ENCODE measurements at regions not wholly inside any gene's neighbourhood (a gene's known extent, or its start where the extent isn't known, plus 50 kb on each side); places are given as distances from the start of the nearest gene placed in this dataset.

DNA sequence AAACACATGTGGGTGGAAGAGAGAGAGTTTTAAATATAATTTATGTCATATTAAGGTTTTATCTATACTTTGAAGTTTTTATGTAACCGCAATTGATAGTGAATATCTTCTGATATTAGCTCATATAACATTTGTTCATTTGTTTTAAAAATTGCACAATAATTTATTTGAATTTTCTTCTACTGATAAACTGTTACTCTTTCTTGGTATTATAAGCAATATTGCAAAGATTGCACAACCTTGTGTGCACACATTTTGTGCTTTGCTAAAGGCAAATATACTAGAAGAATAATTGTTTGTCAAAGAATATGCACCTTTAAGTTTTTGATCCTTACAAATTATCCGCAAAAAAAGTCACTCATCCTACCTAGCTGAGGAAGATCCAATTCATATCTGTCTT lies 275.7 kb downstream of the TLR4 start:
- Histone ChIP-seq H2AFZ (ENCODE audit: control insufficient read depth, low read depth, low read length) (no peak overlapping the region), H3K9me3 (replicated peaks; ENCODE audit: control insufficient read depth, insufficient read depth, low read length) (no peaks in the 10 kb centered on the region), H3K4me2 (ENCODE audit: control insufficient read depth, insufficient read depth) (no peak overlapping the region), H3K36me3 (ENCODE audit: control insufficient read depth in 2 of 2, insufficient read depth in 2 of 2, low read length in 1 of 2) (no peaks in the 10 kb centered on the region), H3K27me3 (replicated peaks in 1 of 2; ENCODE audit: control insufficient read depth in 2 of 2, insufficient read depth in 2 of 2, low read length in 1 of 2) (no peaks in the 10 kb centered on the region), H3K4me1 (ENCODE audit: control insufficient read depth, insufficient read depth, low read length) (no peaks in the 10 kb centered on the region), H3K4me3 (no peak overlapping the region), H3K9ac (ENCODE audit: control insufficient read depth, insufficient read depth, low read length) (no peak overlapping the region), H3K27ac (ENCODE audit: control insufficient read depth, insufficient read depth) (no peak overlapping the region), H4K20me1 (ENCODE audit: control insufficient read depth, insufficient read depth) (no peaks in the 10 kb centered on the region), H3K79me2 (ENCODE audit: control insufficient read depth, insufficient read depth, low read length) (no peaks in the 10 kb centered on the region)
- CTCF ChIA-PET: no interaction called here
- 50% methylated on average over 2 of the region's 2 CpGs for WGBS (ENCODE audit: insufficient coverage, insufficient replicate concordance, low lambda C conversion rate, missing lambda C conversion rate)
- SMC1A ChIA-PET (ENCODE audit: uncharacterized antibody, unreplicated experiment): no interaction called here
- DNase-seq (ENCODE audit: low read depth, low spot score) (no peak), FAIRE-seq (no peak), ATAC-seq (no peak)
- RAD21 ChIA-PET (ENCODE audit: unreplicated experiment): no interaction called here
- intact Hi-C loops (cut with micrococcal nuclease; ENCODE audit: unreplicated experiment): no loop called here
- TF ChIP-seq RAD51 (IDR thresholded peaks at IDR 0.05) (no peak), PML (IDR thresholded peaks at IDR 0.05; ENCODE audit: low read length) (no peak), MAX (IDR thresholded peaks at IDR 0.05; ENCODE audit: low read depth, low read length) (no peak), SPI1 (IDR thresholded peaks at IDR 0.05; ENCODE audit: borderline replicate concordance, insufficient read depth, low read depth, low read length) (no peak), RB1 (IDR thresholded peaks at IDR 0.05; ENCODE audit: borderline replicate concordance) (no peak), SP1 (IDR thresholded peaks at IDR 0.05; ENCODE audit: low read depth, low read length) (no peak), EED (IDR thresholded peaks at IDR 0.05; ENCODE audit: low read depth) (no peak)
- BruUV-seq (replicated peaks): no TSS peak
- POLR2A ChIA-PET: no interaction called here
- in situ Hi-C loops (cut with MboI): no loop called here

DNA sequence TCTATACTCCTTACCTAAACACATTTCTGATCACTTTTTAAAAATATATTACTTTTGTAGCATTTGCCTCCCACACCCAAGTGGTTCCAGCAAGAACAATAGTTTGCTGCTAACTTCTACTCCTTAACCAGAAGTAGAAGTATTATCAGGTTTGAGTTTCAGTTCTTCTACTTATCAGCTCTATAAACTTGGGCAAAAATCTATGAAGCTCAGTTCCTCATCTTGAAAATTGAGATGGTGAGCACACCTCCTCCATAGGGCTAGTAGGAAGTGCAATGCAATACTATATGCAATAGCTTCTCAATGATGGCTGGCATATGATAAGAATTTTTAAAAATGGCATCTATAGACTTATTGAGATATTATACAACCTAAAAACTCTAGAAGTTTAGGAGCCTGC lies 283.7 kb downstream of the TLR4 start:
- CTCF ChIA-PET: no interaction called here
- no TSS peak for BruUV-seq (replicated peaks)
- no peak overlapping the region for H3K27ac ChIP-seq (ENCODE audit: control insufficient read depth, insufficient read depth)
- no peak overlapping the region for H3K9ac ChIP-seq (ENCODE audit: control insufficient read depth, insufficient read depth, low read length)
- no peaks in the 10 kb centered on the region for H4K20me1 ChIP-seq (ENCODE audit: control insufficient read depth, insufficient read depth)
- no peak overlapping the region for H3K4me2 ChIP-seq (ENCODE audit: control insufficient read depth, insufficient read depth)
- H3K27me3 ChIP-seq (replicated peaks in 1 of 2; ENCODE audit: control insufficient read depth in 2 of 2, insufficient read depth in 2 of 2, low read length in 1 of 2): no peaks in the 10 kb centered on the region
- POLR2A ChIA-PET: no interaction called here
- RAD21 ChIA-PET (ENCODE audit: unreplicated experiment): no interaction called here
- H3K4me1 ChIP-seq (ENCODE audit: control insufficient read depth, insufficient read depth, low read length): no peaks in the 10 kb centered on the region
- no peak for DNase-seq (ENCODE audit: low read depth, low spot score)
- H3K9me3 ChIP-seq (replicated peaks; ENCODE audit: control insufficient read depth, insufficient read depth, low read length): no peaks in the 10 kb centered on the region
- no peaks in the 10 kb centered on the region for H3K79me2 ChIP-seq (ENCODE audit: control insufficient read depth, insufficient read depth, low read length)
- FAIRE-seq: no peak
- in situ Hi-C loops (cut with MboI) (no loop called here), intact Hi-C loops (cut with micrococcal nuclease; ENCODE audit: unreplicated experiment) (no loop called here)
- H3K4me3 ChIP-seq: no peak overlapping the region
- no peaks in the 10 kb centered on the region for H3K36me3 ChIP-seq (ENCODE audit: control insufficient read depth in 2 of 2, insufficient read depth in 2 of 2, low read length in 1 of 2)
- TF ChIP-seq PKNOX1 (IDR thresholded peaks at IDR 0.05) (no peak), MEF2A (IDR thresholded peaks at IDR 0.05; ENCODE audit: insufficient read depth, low read depth, low read length) (no peak), RCOR1 (conservative IDR thresholded peaks at IDR 0.05; ENCODE audit: low read depth, low read length) (no peak), FOS (IDR thresholded peaks at IDR 0.05; ENCODE audit: borderline replicate concordance, extremely low read depth, insufficient read length) (no peak), SMARCA5 (IDR thresholded peaks at IDR 0.05) (no peak), SREBF1 (IDR thresholded peaks at IDR 0.05; ENCODE audit: low read length) (no peak), ZNF622 (IDR thresholded peaks at IDR 0.05) (no peak), CEBPB (IDR thresholded peaks at IDR 0.05; ENCODE audit: borderline replicate concordance in 1 of 2, low read depth in 2 of 2, low read length in 2 of 2) (no peak), YBX1 (IDR thresholded peaks at IDR 0.05) (no peak)
- TF ChIP-seq, protein P1, sequence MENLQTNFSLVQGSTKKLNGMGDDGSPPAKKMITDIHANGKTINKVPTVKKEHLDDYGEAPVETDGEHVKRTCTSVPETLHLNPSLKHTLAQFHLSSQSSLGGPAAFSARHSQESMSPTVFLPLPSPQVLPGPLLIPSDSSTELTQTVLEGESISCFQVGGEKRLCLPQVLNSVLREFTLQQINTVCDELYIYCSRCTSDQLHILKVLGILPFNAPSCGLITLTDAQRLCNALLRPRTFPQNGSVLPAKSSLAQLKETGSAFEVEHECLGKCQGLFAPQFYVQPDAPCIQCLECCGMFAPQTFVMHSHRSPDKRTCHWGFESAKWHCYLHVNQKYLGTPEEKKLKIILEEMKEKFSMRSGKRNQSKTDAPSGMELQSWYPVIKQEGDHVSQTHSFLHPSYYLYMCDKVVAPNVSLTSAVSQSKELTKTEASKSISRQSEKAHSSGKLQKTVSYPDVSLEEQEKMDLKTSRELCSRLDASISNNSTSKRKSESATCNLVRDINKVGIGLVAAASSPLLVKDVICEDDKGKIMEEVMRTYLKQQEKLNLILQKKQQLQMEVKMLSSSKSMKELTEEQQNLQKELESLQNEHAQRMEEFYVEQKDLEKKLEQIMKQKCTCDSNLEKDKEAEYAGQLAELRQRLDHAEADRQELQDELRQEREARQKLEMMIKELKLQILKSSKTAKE (IDR thresholded peaks at IDR 0.05; ENCODE audit: low read depth, poor library complexity, severe bottlenecking): no peak
- SMC1A ChIA-PET (ENCODE audit: uncharacterized antibody, unreplicated experiment): interaction anchor here (0.7 to 1.4 kb wide), 2 partner anchors 12 to 1146 kb away, joined by 3 to 4 read pairs; no protein-coding TSS in a partner anchor
- no peak for ATAC-seq
- H2AFZ ChIP-seq (ENCODE audit: control insufficient read depth, low read depth, low read length): no peak overlapping the region

All from GM12878 (cell line).